Smooth muscle cell (in vitro differentiated cells): ENCODE measurements at regions not wholly inside any gene's neighbourhood (a gene's known extent, or its start where the extent isn't known, plus 50 kb on each side); places are given as distances from the start of the nearest gene placed in this dataset.

ENCODE experiments used
- DNase-seq: peaks from one replicate; lab custom pipeline; 2025; ENCODE audit not compliant: unreplicated experiment; lab: John Stamatoyannopoulos, UW
- H2AFZ ChIP-seq: fragments of 200-600 bp; sonication (generic); 2 replicates; pipeline ENCODE4 v1.6.0; 2016; ENCODE audit warnings: antibody characterized with exemption, low read depth, mild to moderate bottlenecking
- H3F3A ChIP-seq: fragments of 200-600 bp; sonication (generic); 2 replicates; pipeline ENCODE4 v1.6.0; 2017; ENCODE audit warnings: antibody characterized with exemption, low read depth
- H3K27ac ChIP-seq: fragments of 200-600 bp; sonication (generic); 2 replicates; pipeline ENCODE4 v1.5.1; 2016; ENCODE audit warnings: low read depth, mild to moderate bottlenecking
- H3K27me3 ChIP-seq: fragments of 200-600 bp; sonication (generic); 2 replicates; pipeline ENCODE4 v1.6.1; 2016; ENCODE audit warnings: low read depth, mild to moderate bottlenecking
- H3K36me3 ChIP-seq: fragments of 200-600 bp; sonication (generic); 2 replicates; pipeline ENCODE4 v1.5.1; 2016; ENCODE audit warnings: low read depth
- H3K4me1 ChIP-seq: fragments of 200-600 bp; sonication (generic); 2 replicates; pipeline ENCODE4 v1.5.1; 2016; ENCODE audit warnings: low read depth
- H3K4me2 ChIP-seq: fragments of 200-600 bp; sonication (generic); 2 replicates; pipeline ENCODE4 v1.6.0; 2016; ENCODE audit warnings: mild to moderate bottlenecking
- H3K4me3 ChIP-seq: fragments of 200-600 bp; sonication (generic); 2 replicates; pipeline ENCODE4 v1.5.1; 2016; ENCODE audit warnings: mild to moderate bottlenecking
- H3K79me2 ChIP-seq: fragments of 200-600 bp; sonication (generic); 2 replicates; pipeline ENCODE4 v1.6.0; 2016; ENCODE audit warnings: low read depth, mild to moderate bottlenecking
- H3K9ac ChIP-seq: fragments of 200-600 bp; sonication (generic); 2 replicates; pipeline ENCODE4 v1.6.0; 2016; ENCODE audit warnings: low read depth
- H3K9me3 ChIP-seq: fragments of 200-600 bp; sonication (generic); replicated peaks from 2 replicates; pipeline ENCODE4 v1.5.1; 2016; ENCODE audit warnings: low read depth
- H4K20me1 ChIP-seq: fragments of 200-600 bp; sonication (generic); 2 replicates; pipeline ENCODE4 v1.6.0; 2016; ENCODE audit warnings: low read depth
- WGBS: methylation state at CpG from one replicate; pipeline ENCODE4 v1.1.7; 2016; ENCODE audit warnings: low lambda C conversion rate; 5-methylcytosine and 5-hydroxymethylcytosine counted together
- TF ChIP-seq, protein P1 (sequence below): fragments of 200-600 bp; sonication (generic); IDR thresholded peaks from 2 replicates; pipeline ENCODE4 v1.5.1; 2017; ENCODE audit warnings: borderline replicate concordance, mild to moderate bottlenecking, antibody characterized with exemption; ENCODE audit not compliant: insufficient read depth, poor library complexity, severe bottlenecking

GRCh38 chr15:31252171-31252785 lies 74.4 kb upstream of the KLF13 start:
- WGBS: 50% methylated on average over 8 of the region's 8 CpGs

GRCh38 chr15:31254431-31255175 lies 72.0 kb upstream of the KLF13 start:
- Histone ChIP-seq H3K27me3 (no peaks in the 10 kb centered on the region), H3K36me3 (no peaks in the 10 kb centered on the region), H3K27ac (no peak overlapping the region), H3K4me2 (no peak overlapping the region), H3K4me3 (no peak overlapping the region), H2AFZ (no peak overlapping the region), H4K20me1 (no peaks in the 10 kb centered on the region), H3K79me2 (no peaks in the 10 kb centered on the region), H3K9ac (no peak overlapping the region), H3K9me3 (no peaks in the 10 kb centered on the region), H3F3A (no peaks in the 10 kb centered on the region), H3K4me1 (no peaks in the 10 kb centered on the region)
- no peak for DNase-seq
- TF ChIP-seq, protein P1, sequence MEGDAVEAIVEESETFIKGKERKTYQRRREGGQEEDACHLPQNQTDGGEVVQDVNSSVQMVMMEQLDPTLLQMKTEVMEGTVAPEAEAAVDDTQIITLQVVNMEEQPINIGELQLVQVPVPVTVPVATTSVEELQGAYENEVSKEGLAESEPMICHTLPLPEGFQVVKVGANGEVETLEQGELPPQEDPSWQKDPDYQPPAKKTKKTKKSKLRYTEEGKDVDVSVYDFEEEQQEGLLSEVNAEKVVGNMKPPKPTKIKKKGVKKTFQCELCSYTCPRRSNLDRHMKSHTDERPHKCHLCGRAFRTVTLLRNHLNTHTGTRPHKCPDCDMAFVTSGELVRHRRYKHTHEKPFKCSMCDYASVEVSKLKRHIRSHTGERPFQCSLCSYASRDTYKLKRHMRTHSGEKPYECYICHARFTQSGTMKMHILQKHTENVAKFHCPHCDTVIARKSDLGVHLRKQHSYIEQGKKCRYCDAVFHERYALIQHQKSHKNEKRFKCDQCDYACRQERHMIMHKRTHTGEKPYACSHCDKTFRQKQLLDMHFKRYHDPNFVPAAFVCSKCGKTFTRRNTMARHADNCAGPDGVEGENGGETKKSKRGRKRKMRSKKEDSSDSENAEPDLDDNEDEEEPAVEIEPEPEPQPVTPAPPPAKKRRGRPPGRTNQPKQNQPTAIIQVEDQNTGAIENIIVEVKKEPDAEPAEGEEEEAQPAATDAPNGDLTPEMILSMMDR: no peak
- WGBS: 33% methylated on average over 7 of the region's 7 CpGs

More at GRCh38 chr15:31252171-31252785, 74.4 kb upstream of the KLF13 start:
- Histone ChIP-seq H3K79me2 (no peaks in the 10 kb centered on the region), H3K4me3 (no peak overlapping the region), H2AFZ (no peak overlapping the region), H3K9me3 (no peaks in the 10 kb centered on the region), H3K9ac (no peak overlapping the region), H3K27me3 (no peaks in the 10 kb centered on the region), H4K20me1 (no peaks in the 10 kb centered on the region), H3F3A (no peaks in the 10 kb centered on the region), H3K4me1 (no peaks in the 10 kb centered on the region), H3K4me2 (no peak overlapping the region), H3K36me3 (no peaks in the 10 kb centered on the region), H3K27ac (no peak overlapping the region)
- DNase-seq: no peak
- TF ChIP-seq, protein P1: no peak

- WGBS: 92% methylated on average over 5 of the region's 5 CpGs
- no peak for DNase-seq
- Histone ChIP-seq H3K79me2 (no peaks in the 10 kb centered on the region), H3K9ac (no peak overlapping the region), H2AFZ (no peak overlapping the region), H3K4me3 (no peak overlapping the region), H3K9me3 (no peaks in the 10 kb centered on the region), H3K4me2 (no peak overlapping the region), H3K27ac (no peak overlapping the region), H3K36me3 (no peaks in the 10 kb centered on the region), H3F3A (no peaks in the 10 kb centered on the region), H3K4me1 (no peaks in the 10 kb centered on the region), H4K20me1 (no peaks in the 10 kb centered on the region), H3K27me3 (no peaks in the 10 kb centered on the region)
- TF ChIP-seq, protein P1: no peak
Measured at GRCh38 chr15:31255176-31255510, 71.5 kb upstream of the KLF13 start.
